Adrenal gland (tissue), 9 donors: ENCODE measurements at regions not wholly inside any gene's neighbourhood (a gene's known extent, or its start where the extent isn't known, plus 50 kb on each side); places are given as distances from the start of the nearest gene placed in this dataset.

Experiments
- DNase-seq, 7 donors: peaks; one replicate each; pipeline ENCODE4 v3.0.0-alpha.2; 2019 to 2020
- H3K27ac ChIP-seq, 5 donors: fragments of 200-600 bp; sonication (generic) in 4 of 5; 1 replicate in 3 of 5; 2 replicates in 2 of 5; pipeline versions ENCODE4 v1.5.1 to v1.8.0; 2016 to 2020; ENCODE audit warnings: mild to moderate bottlenecking in 1 of 5
- H3K27me3 ChIP-seq: fragments of 200-600 bp; 2 replicates; pipeline ENCODE4 v1.8.0; 2021
- H3K36me3 ChIP-seq, 2 donors: fragments of 200-600 bp; replicated peaks in 1 of 2; 1 replicate in 1 of 2; 2 replicates in 1 of 2; pipeline versions ENCODE4 v1.5.1 to v1.8.0; 2018 to 2022
- H3K4me1 ChIP-seq, 2 donors: fragments of 200-600 bp; replicated peaks in 1 of 2; 1 replicate in 1 of 2; 2 replicates in 1 of 2; pipeline versions ENCODE4 v1.5.1 to v1.8.0; 2018 to 2021
- H3K4me3 ChIP-seq, 4 donors: fragments of 200-600 bp; sonication (generic) in 3 of 4; one replicate each; pipeline ENCODE4 v1.5.1; 2016 to 2018
- H3K9me3 ChIP-seq, 3 donors: fragments of 200-600 bp; sonication (generic) in 1 of 3; replicated peaks in 1 of 3; 1 replicate in 2 of 3; 2 replicates in 1 of 3; pipeline versions ENCODE4 v1.5.1 to v1.8.0; 2016 to 2021
- POLR2A ChIP-seq, 2 donors: fragments of 450-650 bp; IDR thresholded peaks; one replicate each; pipeline ENCODE4 v1.6.1; 2017; ENCODE audit warnings: antibody characterized with exemption in 2 of 2, mild to moderate bottlenecking in 2 of 2, moderate library complexity in 1 of 2
- WGBS, 4 donors: extraction: QIAGEN DNeasy Blood & Tissue Kit in 2 of 4; methylation state at CpG; one replicate each; pipeline versions ENCODE4 v1.1.5 to v1.1.7; 2013 to 2017; 5-methylcytosine and 5-hydroxymethylcytosine counted together
- intact Hi-C, 2 donors: fragments of 100-400 bp; cut with DNase I; formaldehyde crosslinking; loops; one replicate each; pipeline versions ENCODE4 v1.14.1 to v1.15.0; 2022 to 2023
- TF ChIP-seq, protein P1 (sequence below), 6 experiments: fragments of 450-650 bp in 4 of 6; fragments of 200-600 bp in 2 of 6; sonication (generic) in 1 of 6; IDR thresholded peaks; 1 replicate in 5 of 6; 2 replicates in 1 of 6; pipeline versions ENCODE4 v1.5.1 to v1.8.0; 2016 to 2021; ENCODE audit warnings: antibody characterized with exemption in 6 of 6, mild to moderate bottlenecking in 2 of 6, moderate library complexity in 1 of 6
- donor health status: healthy with polysubstance abuse.
- donor health status: Bipolar disorder and iron deficiency.
- donor health status: DM: yes; HTN: yes; CAD: no.
- donor health status: DM: no; HTN: no; CAD: no.
- donor health status: DM: no; HTN: no; CAD: no.

DNA sequence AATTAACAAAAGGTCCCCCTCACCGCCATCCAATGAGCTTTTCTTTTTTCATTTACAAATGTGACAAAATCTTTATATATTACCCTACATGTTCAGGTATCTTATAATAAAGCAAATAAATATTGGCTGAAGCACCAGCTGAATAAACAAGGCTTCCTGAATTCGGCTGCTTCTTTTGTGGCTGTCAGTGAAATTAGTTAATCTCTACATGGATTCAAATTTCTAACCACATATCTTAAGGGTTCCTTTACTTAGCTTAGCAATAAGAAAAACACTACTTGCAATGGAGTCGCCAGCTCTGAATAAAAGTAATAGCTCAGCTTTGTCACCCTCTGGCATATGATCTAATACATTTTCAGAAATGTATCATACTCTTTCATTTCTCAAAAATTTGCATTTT, 104.3 kb downstream of the CCNA1 start:
- TF ChIP-seq POLR2A (IDR thresholded peaks at IDR 0.05), result no peak
- TF ChIP-seq, protein P1, sequence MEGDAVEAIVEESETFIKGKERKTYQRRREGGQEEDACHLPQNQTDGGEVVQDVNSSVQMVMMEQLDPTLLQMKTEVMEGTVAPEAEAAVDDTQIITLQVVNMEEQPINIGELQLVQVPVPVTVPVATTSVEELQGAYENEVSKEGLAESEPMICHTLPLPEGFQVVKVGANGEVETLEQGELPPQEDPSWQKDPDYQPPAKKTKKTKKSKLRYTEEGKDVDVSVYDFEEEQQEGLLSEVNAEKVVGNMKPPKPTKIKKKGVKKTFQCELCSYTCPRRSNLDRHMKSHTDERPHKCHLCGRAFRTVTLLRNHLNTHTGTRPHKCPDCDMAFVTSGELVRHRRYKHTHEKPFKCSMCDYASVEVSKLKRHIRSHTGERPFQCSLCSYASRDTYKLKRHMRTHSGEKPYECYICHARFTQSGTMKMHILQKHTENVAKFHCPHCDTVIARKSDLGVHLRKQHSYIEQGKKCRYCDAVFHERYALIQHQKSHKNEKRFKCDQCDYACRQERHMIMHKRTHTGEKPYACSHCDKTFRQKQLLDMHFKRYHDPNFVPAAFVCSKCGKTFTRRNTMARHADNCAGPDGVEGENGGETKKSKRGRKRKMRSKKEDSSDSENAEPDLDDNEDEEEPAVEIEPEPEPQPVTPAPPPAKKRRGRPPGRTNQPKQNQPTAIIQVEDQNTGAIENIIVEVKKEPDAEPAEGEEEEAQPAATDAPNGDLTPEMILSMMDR (IDR thresholded peaks at IDR 0.05), result no peak
- Histone ChIP-seq H3K9me3 (peaks cover 0 to 9% (median 0%) of the 10 kb centered on the region in 3 donors), H3K27ac (no peak overlapping the region), H3K4me3 (no peak overlapping the region), H3K36me3 (no peaks in the 10 kb centered on the region), H3K4me1 (no peaks in the 10 kb centered on the region), H3K27me3 (no peaks in the 10 kb centered on the region)
- 64 to 74% (median 69%) methylated on average over 3 of the region's 3 CpGs for WGBS, 4 donors
- DNase-seq, result no peak
- intact Hi-C loops, result no loop called here

DNA sequence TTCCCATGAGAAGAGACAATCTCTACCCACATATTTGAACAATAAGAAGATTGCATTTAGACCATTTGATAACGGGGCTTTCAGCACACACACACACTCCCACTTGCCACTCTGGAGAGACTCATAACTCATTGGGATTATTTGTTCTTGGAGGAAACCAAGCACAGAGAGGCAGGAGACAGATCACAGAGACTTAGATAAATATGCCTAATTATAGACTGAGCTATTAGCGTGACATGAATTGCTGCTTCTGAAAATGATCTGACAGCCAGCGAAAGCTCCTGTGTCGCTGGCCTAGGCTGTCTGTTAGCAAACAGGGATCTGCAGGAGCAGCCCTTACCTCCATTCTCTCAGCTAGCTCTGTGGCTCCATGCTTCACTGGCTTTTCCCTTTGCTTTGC, 111.4 kb downstream of the CCNA1 start:
- Histone ChIP-seq H3K27me3 (no peaks in the 10 kb centered on the region), H3K4me3 (no peak overlapping the region), H3K4me1 (no peaks in the 10 kb centered on the region), H3K36me3 (no peaks in the 10 kb centered on the region), H3K9me3 (no peaks in the 10 kb centered on the region), H3K27ac (no peak overlapping the region)
- intact Hi-C loops, result no loop called here
- DNase-seq, result no peak
- no peak for TF ChIP-seq POLR2A (IDR thresholded peaks at IDR 0.05)
- TF ChIP-seq, protein P1 (IDR thresholded peaks at IDR 0.05), result no peak
- 33 to 43% (median 37%) methylated on average over 4 of the region's 4 CpGs for WGBS, 4 donors

DNA sequence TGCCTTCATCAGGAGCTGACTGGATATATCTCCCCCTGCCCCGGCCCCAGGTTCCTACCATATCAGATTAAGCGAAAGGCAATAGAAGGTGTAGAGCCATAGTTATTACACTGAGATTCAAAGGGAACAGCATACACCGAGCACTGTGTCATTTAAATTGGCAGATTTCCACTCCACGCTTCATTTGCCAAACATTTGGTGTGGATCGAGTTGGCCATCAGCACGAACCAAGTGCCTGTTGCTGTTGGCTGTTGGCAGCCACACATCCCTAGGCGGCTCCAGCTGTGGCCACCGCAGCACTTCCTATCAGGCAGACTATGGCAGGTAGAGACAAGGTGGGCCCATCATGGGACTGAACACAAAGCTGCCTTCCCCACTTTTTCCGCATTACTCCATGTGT, 115.8 kb downstream of the CCNA1 start:
- no peaks in the 10 kb centered on the region for H3K4me1 ChIP-seq
- H3K36me3 ChIP-seq, result no peaks in the 10 kb centered on the region
- H3K4me3 ChIP-seq, result no peak overlapping the region
- H3K27me3 ChIP-seq, result no peaks in the 10 kb centered on the region
- intact Hi-C loops, result no loop called here
- H3K27ac ChIP-seq, result no peak overlapping the region
- TF ChIP-seq, protein P1 (IDR thresholded peaks at IDR 0.05), result no peak
- TF ChIP-seq POLR2A (IDR thresholded peaks at IDR 0.05), result no peak
- DNase-seq, result no peak
- no peaks in the 10 kb centered on the region for H3K9me3 ChIP-seq
- WGBS, 4 donors, result 68 to 74% (median 71%) methylated on average over 9 of the region's 9 CpGs

DNA sequence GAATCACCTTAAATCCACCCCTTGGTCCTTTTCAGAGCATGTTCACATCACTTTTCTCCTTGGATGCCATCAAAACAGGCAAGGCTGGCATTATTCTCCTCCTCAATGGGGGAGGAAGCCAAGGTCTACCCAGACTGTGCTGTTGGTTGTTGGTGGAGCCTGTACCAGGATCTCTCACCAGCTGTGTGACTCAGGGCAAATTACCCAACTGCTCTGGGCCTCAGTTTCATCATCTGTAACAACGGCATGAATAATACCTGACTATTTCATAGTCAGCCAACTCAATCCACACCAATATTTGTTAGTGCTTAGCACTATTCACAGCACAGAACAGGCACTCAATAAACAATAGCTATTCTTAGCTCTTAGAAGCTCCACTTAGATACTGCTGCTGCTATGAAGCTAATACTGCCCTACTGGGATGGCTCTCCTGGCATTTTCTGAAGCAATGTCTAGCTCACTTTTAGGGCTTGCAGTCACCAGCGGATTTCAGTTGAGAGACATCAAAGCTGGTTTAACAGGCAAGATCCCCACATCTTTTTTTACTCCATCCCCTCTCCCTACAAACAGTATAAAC, 116.9 kb downstream of the CCNA1 start:
- no peaks in the 10 kb centered on the region for H3K4me1 ChIP-seq
- 58 to 89% (median 71%) methylated on average over 2 of the region's 2 CpGs for WGBS, 4 donors
- H3K36me3 ChIP-seq, result no peaks in the 10 kb centered on the region
- H3K4me3 ChIP-seq, result no peak overlapping the region
- TF ChIP-seq, protein P1 (IDR thresholded peaks at IDR 0.05), result no peak
- no peak for TF ChIP-seq POLR2A (IDR thresholded peaks at IDR 0.05)
- no peaks in the 10 kb centered on the region for H3K9me3 ChIP-seq
- intact Hi-C loops, result no loop called here
- H3K27ac ChIP-seq, result no peak overlapping the region
- no peaks in the 10 kb centered on the region for H3K27me3 ChIP-seq
- no peak for DNase-seq
